B cell (primary cell): ENCODE measurements at regions not wholly inside any gene's neighbourhood (a gene's known extent, or its start where the extent isn't known, plus 50 kb on each side); places are given as distances from the start of the nearest gene placed in this dataset.

Experiments used
- ATAC-seq: fragments of 200-7000 bp; cut with Tn5 transposase; one replicate; pipeline ENCODE4 v1.10.0; 2021; ENCODE audit warnings: low read depth, mild to moderate bottlenecking, moderate number of reproducible peaks, moderate library complexity
- CTCF ChIA-PET: fragments of 350-600 bp; sonication (Branson Sonifier 250); formaldehyde crosslinking; loops from one replicate; lab custom pipeline; 2021; ENCODE audit warnings: antibody characterized with exemption, inconsistent platforms; lab: Charles Lee
- POLR2A ChIA-PET: fragments of 350-600 bp; sonication (Branson Sonifier 250); formaldehyde crosslinking; loops from one replicate; lab custom pipeline; 2021; ENCODE audit warnings: antibody characterized with exemption; lab: Charles Lee
- DNase-seq: peaks from one replicate; pipeline ENCODE4 v3.0.0; 2013
- H2AFZ ChIP-seq: 2 replicates; pipeline ENCODE4 v1.6.1; 2012; ENCODE audit warnings: mild to moderate bottlenecking, low read depth, low read length; ENCODE audit not compliant: insufficient read depth, poor library complexity, severe bottlenecking
- H3K27ac ChIP-seq, 2 donors: 1 replicate in 1 of 2; 2 replicates in 1 of 2; pipeline ENCODE4 v1.5.1; 2012 to 2013; ENCODE audit warnings: low read length in 2 of 2, mild to moderate bottlenecking in 2 of 2, moderate library complexity in 1 of 2
- H3K27me3 ChIP-seq, 4 experiments: fragments of 200-600 bp in 1 of 4; sonication (generic) in 1 of 4; replicated peaks in 1 of 4; 1 replicate in 2 of 4; 2 replicates in 2 of 4; pipeline versions ENCODE4 v1.6.1 to v1.7.0; 2013 to 2016; ENCODE audit warnings: low read length in 3 of 4, mild to moderate bottlenecking in 2 of 4, mixed read lengths in 1 of 4, moderate library complexity in 1 of 4; ENCODE audit not compliant: insufficient read depth in 4 of 4, control insufficient read depth in 3 of 4; ENCODE audit errors: control extremely low read depth in 1 of 4
- H3K36me3 ChIP-seq, 2 experiments: replicated peaks in 1 of 2; 1 replicate in 1 of 2; 2 replicates in 1 of 2; pipeline versions ENCODE4 v1.6.1 to v1.7.1; 2013; ENCODE audit warnings: low read length in 1 of 2; ENCODE audit not compliant: insufficient read depth in 2 of 2, control insufficient read depth in 1 of 2; ENCODE audit errors: control extremely low read depth in 1 of 2, extremely low read depth in 1 of 2
- H3K4me1 ChIP-seq, 2 donors: fragments of 200-600 bp in 1 of 2; sonication (generic) in 1 of 2; 1 replicate in 1 of 2; 2 replicates in 1 of 2; pipeline versions ENCODE4 v1.5.1 to v1.6.1; 2013 to 2017; ENCODE audit warnings: low read length in 2 of 2; ENCODE audit not compliant: control insufficient read depth in 2 of 2, insufficient read depth in 2 of 2
- H3K4me2 ChIP-seq: replicated peaks from 2 replicates; pipeline ENCODE3; 2012; ENCODE audit warnings: mild to moderate bottlenecking, low read depth, low read length; ENCODE audit not compliant: poor library complexity, severe bottlenecking
- H3K4me3 ChIP-seq, 5 experiments: fragments of 200-600 bp in 1 of 5; sonication (generic) in 1 of 5; 1 replicate in 3 of 5; 2 replicates in 2 of 5; pipeline versions ENCODE4 v1.5.1 to v1.7.0; 2011 to 2016; ENCODE audit warnings: low read length in 4 of 5, mild to moderate bottlenecking in 4 of 5, low read depth in 2 of 5, control low read depth in 1 of 5, moderate library complexity in 1 of 5; ENCODE audit not compliant: insufficient read depth in 1 of 5; ENCODE audit errors: control extremely low read depth in 1 of 5, extremely low read depth in 1 of 5
- H3K79me2 ChIP-seq: fragments of 200-600 bp; sonication (generic); one replicate; pipeline ENCODE4 v1.6.0; 2016; ENCODE audit warnings: low read length; ENCODE audit not compliant: control insufficient read depth, insufficient read depth
- H3K9ac ChIP-seq: fragments of 200-600 bp; sonication (generic); 2 replicates; pipeline ENCODE4 v1.6.1; 2017; ENCODE audit warnings: mild to moderate bottlenecking, low read length, moderate library complexity
- H3K9me3 ChIP-seq, 3 donors: one replicate each; pipeline versions ENCODE4 v1.6.1 to v1.7.1; 2013; ENCODE audit warnings: low read length in 2 of 3; ENCODE audit not compliant: control insufficient read depth in 2 of 3, insufficient read depth in 1 of 3; ENCODE audit errors: control extremely low read depth in 1 of 3
- H4K20me1 ChIP-seq: 2 replicates; pipeline ENCODE4 v1.6.0; 2012; ENCODE audit warnings: mild to moderate bottlenecking, low read length; ENCODE audit not compliant: insufficient read depth, control insufficient read depth, poor library complexity, severe bottlenecking
- H3K27ac Mint-ChIP-seq: one replicate; pipeline ENCODE4 v1.8.0; 2021; ENCODE audit warnings: mixed read lengths
- H3K27me3 Mint-ChIP-seq: one replicate; pipeline ENCODE4 v1.8.0; 2021; ENCODE audit warnings: mixed read lengths
- H3K4me1 Mint-ChIP-seq: one replicate; pipeline ENCODE4 v1.8.0; 2021; ENCODE audit warnings: mixed read lengths
- H3K4me3 Mint-ChIP-seq: one replicate; pipeline ENCODE4 v1.8.0; 2021; ENCODE audit warnings: mixed read lengths
- H3K9me3 Mint-ChIP-seq: one replicate; pipeline ENCODE4 v1.8.0; 2022; ENCODE audit warnings: mixed read lengths; ENCODE audit not compliant: insufficient read depth
- EZH2 ChIP-seq: IDR thresholded peaks from 2 replicates; pipeline ENCODE4 v1.6.1; 2012; ENCODE audit warnings: borderline replicate concordance, low read depth, mild to moderate bottlenecking, moderate library complexity, low read length; ENCODE audit not compliant: insufficient read depth, poor library complexity, severe bottlenecking
- WGBS: methylation state at CpG from one replicate; pipeline ENCODE4 v1.1.5; 2013; ENCODE audit warnings: missing lambda C conversion rate; ENCODE audit not compliant: insufficient coverage; 5-methylcytosine and 5-hydroxymethylcytosine counted together
- intact Hi-C: fragments of 100-400 bp; cut with micrococcal nuclease; formaldehyde crosslinking; loops from one replicate; pipeline ENCODE4 v1.10.0; 2022
- TF ChIP-seq, protein P1 (sequence below): fragments of 200-600 bp; IDR thresholded peaks from one replicate; pipeline ENCODE4 v1.8.0; 2022; ENCODE audit warnings: antibody characterized with exemption, mild to moderate bottlenecking

DNA sequence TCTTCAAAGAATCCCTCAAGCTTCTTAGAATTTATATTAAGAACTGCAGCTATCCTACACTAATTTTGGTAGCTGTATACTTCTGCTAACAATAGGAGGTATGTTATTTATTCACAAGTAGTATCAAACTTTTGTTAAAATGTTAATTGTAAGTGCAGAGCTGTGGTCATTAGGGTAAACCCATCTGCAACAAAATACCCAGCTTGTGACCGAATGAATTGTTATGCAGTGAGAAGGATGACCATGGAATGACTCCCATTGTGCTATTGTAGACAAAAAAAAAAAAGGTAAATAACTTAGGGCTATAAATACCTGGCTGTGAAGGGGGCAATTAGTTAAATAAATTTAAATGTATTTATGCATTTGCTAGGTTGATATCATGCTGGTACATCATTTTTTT is 186.1 kb downstream of the ADCYAP1 start:
- TF ChIP-seq, protein P1, sequence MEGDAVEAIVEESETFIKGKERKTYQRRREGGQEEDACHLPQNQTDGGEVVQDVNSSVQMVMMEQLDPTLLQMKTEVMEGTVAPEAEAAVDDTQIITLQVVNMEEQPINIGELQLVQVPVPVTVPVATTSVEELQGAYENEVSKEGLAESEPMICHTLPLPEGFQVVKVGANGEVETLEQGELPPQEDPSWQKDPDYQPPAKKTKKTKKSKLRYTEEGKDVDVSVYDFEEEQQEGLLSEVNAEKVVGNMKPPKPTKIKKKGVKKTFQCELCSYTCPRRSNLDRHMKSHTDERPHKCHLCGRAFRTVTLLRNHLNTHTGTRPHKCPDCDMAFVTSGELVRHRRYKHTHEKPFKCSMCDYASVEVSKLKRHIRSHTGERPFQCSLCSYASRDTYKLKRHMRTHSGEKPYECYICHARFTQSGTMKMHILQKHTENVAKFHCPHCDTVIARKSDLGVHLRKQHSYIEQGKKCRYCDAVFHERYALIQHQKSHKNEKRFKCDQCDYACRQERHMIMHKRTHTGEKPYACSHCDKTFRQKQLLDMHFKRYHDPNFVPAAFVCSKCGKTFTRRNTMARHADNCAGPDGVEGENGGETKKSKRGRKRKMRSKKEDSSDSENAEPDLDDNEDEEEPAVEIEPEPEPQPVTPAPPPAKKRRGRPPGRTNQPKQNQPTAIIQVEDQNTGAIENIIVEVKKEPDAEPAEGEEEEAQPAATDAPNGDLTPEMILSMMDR = no peak
- TF ChIP-seq EZH2 = no peak
- Histone ChIP-seq H3K4me2 (no peak overlapping the region), H2AFZ (no peak overlapping the region), H3K27ac (no peak overlapping the region), H3K4me1 (no peaks in the 10 kb centered on the region), H4K20me1 (no peaks in the 10 kb centered on the region), H3K9me3 (peaks cover 0 to 11% (median 3%) of the 10 kb centered on the region in 3 donors), H3K27me3 (no peaks in the 10 kb centered on the region), H3K36me3 (no peaks in the 10 kb centered on the region), H3K9ac (no peak overlapping the region), H3K4me3 (no peak overlapping the region), H3K79me2 (no peaks in the 10 kb centered on the region)
- no CpG with 5 or more reads among the region's 1 CpG for WGBS
- ChIA-PET CTCF (no interaction called here), POLR2A (no interaction called here)
- no peaks in the 10 kb centered on the region for H3K27me3 Mint-ChIP-seq
- H3K4me1 Mint-ChIP-seq = no peaks in the 10 kb centered on the region
- no peak overlapping the region for H3K4me3 Mint-ChIP-seq
- no peak overlapping the region for H3K27ac Mint-ChIP-seq
- DNase-seq = no peak
- H3K9me3 Mint-ChIP-seq = peaks cover 3% of the 10 kb centered on the region
- intact Hi-C loops = no loop called here
- ATAC-seq = no peak

DNA sequence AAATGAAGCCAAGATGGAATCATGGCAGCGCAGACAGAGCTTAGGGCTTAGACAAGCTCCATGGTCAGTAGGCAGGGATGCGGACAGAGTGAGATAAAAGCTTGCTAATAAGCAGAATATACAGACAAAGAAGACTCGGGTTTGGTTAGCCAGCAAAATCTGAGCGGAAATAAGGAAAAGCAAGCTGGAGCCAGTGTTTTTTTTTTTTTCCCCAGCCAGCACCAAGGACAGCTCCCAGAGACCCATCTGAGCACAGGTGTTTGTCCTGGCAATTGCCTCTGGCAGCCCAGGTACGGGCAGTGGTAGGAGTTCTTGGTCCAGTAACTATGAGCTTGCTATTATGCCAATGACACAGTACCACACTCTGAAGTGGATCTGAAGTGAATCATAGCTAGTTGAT is 187.6 kb downstream of the ADCYAP1 start:
- Histone ChIP-seq H3K36me3 (no peaks in the 10 kb centered on the region), H3K27me3 (no peaks in the 10 kb centered on the region), H3K4me1 (no peaks in the 10 kb centered on the region), H4K20me1 (no peaks in the 10 kb centered on the region), H3K79me2 (no peaks in the 10 kb centered on the region), H3K4me3 (no peak overlapping the region), H2AFZ (no peak overlapping the region), H3K9ac (no peak overlapping the region), H3K9me3 (peaks cover 0 to 11% (median 3%) of the 10 kb centered on the region in 3 donors), H3K27ac (no peak overlapping the region), H3K4me2 (no peak overlapping the region)
- H3K9me3 Mint-ChIP-seq = peaks cover 3% of the 10 kb centered on the region
- POLR2A ChIA-PET = no interaction called here
- intact Hi-C loops = no loop called here
- 82% methylated on average over 5 of the region's 5 CpGs for WGBS
- no peaks in the 10 kb centered on the region for H3K27me3 Mint-ChIP-seq
- no peak overlapping the region for H3K27ac Mint-ChIP-seq
- TF ChIP-seq EZH2 = no peak
- TF ChIP-seq, protein P1 = no peak
- DNase-seq (no peak), ATAC-seq (no peak)
- no peaks in the 10 kb centered on the region for H3K4me1 Mint-ChIP-seq
- no peak overlapping the region for H3K4me3 Mint-ChIP-seq
- CTCF ChIA-PET = no interaction called here
